CD4-positive, alpha-beta T cell treated with Interleukin-17A for 1 hour (primary cell): ENCODE measurements at regions not wholly inside any gene's neighbourhood (a gene's known extent, or its start where the extent isn't known, plus 50 kb on each side); places are given as distances from the start of the nearest gene placed in this dataset.

Source experiments
- DNase-seq: peaks from one replicate; pipeline ENCODE4 v3.0.0-alpha.2; 2020

GRCh38 chr15:97521381-97522285 lies 438.9 kb upstream of the ARRDC4 start:
- no peak for DNase-seq

- no peak for DNase-seq
Measured at GRCh38 chr15:97522347-97522746, 438.2 kb upstream of the ARRDC4 start.

GRCh38 chr15:97525809-97526208 lies 434.7 kb upstream of the ARRDC4 start:
- DNase-seq = no peak

GRCh38 chr15:97528238-97528637 lies 432.3 kb upstream of the ARRDC4 start:
- no peak for DNase-seq

GRCh38 chr15:97545799-97546198 lies 414.7 kb upstream of the ARRDC4 start:
- DNase-seq = no peak

- DNase-seq = no peak
Measured at GRCh38 chr15:97547381-97547780, 413.1 kb upstream of the ARRDC4 start.

GRCh38 chr15:97561529-97561928 lies 399.0 kb upstream of the ARRDC4 start:
- no peak for DNase-seq

GRCh38 chr15:97563516-97563915 lies 397.0 kb upstream of the ARRDC4 start:
- no peak for DNase-seq

- no peak for DNase-seq
Measured at GRCh38 chr15:97566961-97567360, 393.5 kb upstream of the ARRDC4 start.

- DNase-seq = no peak
Measured at GRCh38 chr15:97567411-97567810, 393.1 kb upstream of the ARRDC4 start.

GRCh38 chr15:97576929-97577645 lies 383.4 kb upstream of the ARRDC4 start:
- no peak for DNase-seq

- no peak for DNase-seq
Measured at GRCh38 chr15:97585408-97585807, 375.1 kb upstream of the ARRDC4 start.

GRCh38 chr15:97592778-97593177 lies 367.7 kb upstream of the ARRDC4 start:
- DNase-seq = no peak

- DNase-seq = no peak
Measured at GRCh38 chr15:97597801-97598200, 362.7 kb upstream of the ARRDC4 start.

GRCh38 chr15:97598353-97598798 lies 362.1 kb upstream of the ARRDC4 start:
- no peak for DNase-seq

- DNase-seq = no peak
Measured at GRCh38 chr15:97600190-97600589, 360.3 kb upstream of the ARRDC4 start.

- no peak for DNase-seq
Measured at GRCh38 chr15:97604677-97605076, 355.8 kb upstream of the ARRDC4 start.

GRCh38 chr15:97615114-97615513 lies 345.4 kb upstream of the ARRDC4 start:
- DNase-seq = no peak

- DNase-seq = no peak
Measured at GRCh38 chr15:97623091-97623661, 337.3 kb upstream of the ARRDC4 start.

- DNase-seq = no peak
Measured at GRCh38 chr15:97627634-97628033, 332.9 kb upstream of the ARRDC4 start.

- no peak for DNase-seq
Measured at GRCh38 chr15:97645758-97646157, 314.7 kb upstream of the ARRDC4 start.

- no peak for DNase-seq
Measured at GRCh38 chr15:97648728-97649127, 311.8 kb upstream of the ARRDC4 start.

- DNase-seq = no peak
Measured at GRCh38 chr15:97652041-97652440, 308.5 kb upstream of the ARRDC4 start.

- DNase-seq = no peak
Measured at GRCh38 chr15:97652700-97653167, 307.8 kb upstream of the ARRDC4 start.
